NCI-H510A treated with DMSO at 0.1 percent for 48 hours (cell line): ENCODE measurements at regions not wholly inside any gene's neighbourhood (a gene's known extent, or its start where the extent isn't known, plus 50 kb on each side); places are given as distances from the start of the nearest gene placed in this dataset.

Experiments used
- DNase-seq: peaks from one replicate; lab custom pipeline; 2025; lab: John Stamatoyannopoulos, UW

- DNase-seq: no peak
Measured at GRCh38 chr5:58113172-58113571, 346.7 kb downstream of the PLK2 start.

GRCh38 chr5:58108511-58108910 lies 351.4 kb downstream of the PLK2 start:
- DNase-seq: no peak

GRCh38 chr5:58107704-58108103 lies 352.2 kb downstream of the PLK2 start:
- no peak for DNase-seq

- no peak for DNase-seq
Measured at GRCh38 chr5:58106754-58107410, 353.0 kb downstream of the PLK2 start.

- DNase-seq: no peak
Measured at GRCh38 chr5:58105836-58106235, 354.1 kb downstream of the PLK2 start.

- DNase-seq: no peak
Measured at GRCh38 chr5:58099257-58099656, 360.6 kb downstream of the PLK2 start.

GRCh38 chr5:58094031-58094430 lies 365.9 kb downstream of the PLK2 start:
- no peak for DNase-seq

- no peak for DNase-seq
Measured at GRCh38 chr5:58090704-58091103, 369.2 kb downstream of the PLK2 start.

GRCh38 chr5:58088941-58089340 lies 370.9 kb downstream of the PLK2 start:
- no peak for DNase-seq

GRCh38 chr5:58087905-58088304 lies 372.0 kb downstream of the PLK2 start:
- DNase-seq: no peak

- no peak for DNase-seq
Measured at GRCh38 chr5:58087123-58087522, 372.8 kb downstream of the PLK2 start.

GRCh38 chr5:58085800-58086199 lies 374.1 kb downstream of the PLK2 start:
- no peak for DNase-seq

- DNase-seq: no peak
Measured at GRCh38 chr5:58081435-58081834, 378.5 kb downstream of the PLK2 start.

- no peak for DNase-seq
Measured at GRCh38 chr5:58080573-58080972, 379.3 kb downstream of the PLK2 start.

- no peak for DNase-seq
Measured at GRCh38 chr5:58077966-58078365, 381.9 kb downstream of the PLK2 start.

GRCh38 chr5:58077416-58077815 lies 382.5 kb downstream of the PLK2 start:
- no peak for DNase-seq

GRCh38 chr5:58076483-58077257 lies 383.2 kb downstream of the PLK2 start:
- no peak for DNase-seq

- DNase-seq: no peak
Measured at GRCh38 chr5:58075907-58076306, 384.0 kb downstream of the PLK2 start.

GRCh38 chr5:58074717-58075116 lies 385.2 kb downstream of the PLK2 start:
- DNase-seq: no peak

- DNase-seq: no peak
Measured at GRCh38 chr5:58074222-58074621, 385.7 kb downstream of the PLK2 start.

- DNase-seq: no peak
Measured at GRCh38 chr5:58073243-58073642, 386.6 kb downstream of the PLK2 start.

- no peak for DNase-seq
Measured at GRCh38 chr5:58072300-58072965, 387.5 kb downstream of the PLK2 start.

GRCh38 chr5:58071566-58071965 lies 388.3 kb downstream of the PLK2 start:
- no peak for DNase-seq
